Upper lobe of left lung (tissue), 6 donors: ENCODE measurements at regions not wholly inside any gene's neighbourhood (a gene's known extent, or its start where the extent isn't known, plus 50 kb on each side); places are given as distances from the start of the nearest gene placed in this dataset.

Experiments used
- ATAC-seq, 2 donors: fragments of 200-7000 bp; cut with Tn5 transposase; one replicate each; pipeline ENCODE4 v1.9.1; 2022; ENCODE audit warnings: mild to moderate bottlenecking in 2 of 2, moderate library complexity in 2 of 2; ENCODE audit not compliant: low FRiP score in 2 of 2
- DNase-seq, 2 donors: peaks; one replicate each; pipeline ENCODE4 v3.0.0-alpha.2; 2019 to 2020
- H3K27ac ChIP-seq, 4 donors: fragments of 200-600 bp; sonication (generic); one replicate each; pipeline ENCODE4 v1.5.1; 2016 to 2019
- H3K27me3 ChIP-seq, 4 donors: fragments of 200-600 bp; sonication (generic); one replicate each; pipeline ENCODE4 v1.5.1; 2017 to 2019
- H3K36me3 ChIP-seq, 4 donors: fragments of 200-600 bp; sonication (generic); one replicate each; pipeline ENCODE4 v1.5.1; 2016 to 2019
- H3K4me1 ChIP-seq, 4 donors: fragments of 200-600 bp; sonication (generic); one replicate each; pipeline ENCODE4 v1.5.1; 2018 to 2019
- H3K4me3 ChIP-seq, 4 donors: fragments of 200-600 bp; sonication (generic); one replicate each; pipeline ENCODE4 v1.5.1; 2017 to 2019; ENCODE audit warnings: mild to moderate bottlenecking in 2 of 4, moderate library complexity in 1 of 4
- H3K9me3 ChIP-seq, 4 donors: fragments of 200-600 bp; sonication (generic); one replicate each; pipeline ENCODE4 v1.5.1; 2018 to 2019
- EP300 ChIP-seq, 4 donors: sonication (generic); formaldehyde crosslinking; IDR thresholded peaks; one replicate each; pipeline ENCODE4 v1.5.1; 2017; ENCODE audit warnings: antibody characterized with exemption in 4 of 4, control low read depth in 2 of 4
- POLR2A ChIP-seq, 4 donors: fragments of 450-650 bp; IDR thresholded peaks; one replicate each; pipeline ENCODE4 v1.5.1; 2016 to 2017; ENCODE audit warnings: antibody characterized with exemption in 4 of 4, mild to moderate bottlenecking in 2 of 4
- POLR2AphosphoS5 ChIP-seq, 2 donors: sonication (generic); formaldehyde crosslinking; IDR thresholded peaks; one replicate each; pipeline ENCODE4 v1.5.1; 2017; ENCODE audit warnings: antibody characterized with exemption in 2 of 2
- WGBS, 2 donors: methylation state at CpG; one replicate each; pipeline ENCODE4 v1.1.5; 2017 to 2018; 5-methylcytosine and 5-hydroxymethylcytosine counted together
- TF ChIP-seq, protein P1 (sequence below), 6 experiments: fragments of 450-650 bp in 4 of 6; fragments of 200-600 bp in 2 of 6; sonication (generic) in 2 of 6; IDR thresholded peaks; one replicate each; pipeline ENCODE4 v1.5.1; 2016 to 2019; ENCODE audit warnings: antibody characterized with exemption in 6 of 6
- donor health status: DM: no; HTN: no; CAD: no; lungs with moderate emphysema.
- donor health status: DM: no; HTN: yes; CAD: no; lungs with severe emphysema.

- Histone ChIP-seq H3K27me3 (no peaks in the 10 kb centered on the region), H3K36me3 (no peaks in the 10 kb centered on the region), H3K4me1 (no peaks in the 10 kb centered on the region), H3K9me3 (no peaks in the 10 kb centered on the region), H3K4me3 (no peak overlapping the region), H3K27ac (no peak overlapping the region)
- no peak for ATAC-seq
- no peak for DNase-seq
- WGBS, 2 donors = 24 to 63% methylated on average over 2 to 3 of the region's 3 CpGs
- no peak for TF ChIP-seq EP300 (IDR thresholded peaks at IDR 0.05)
- TF ChIP-seq, protein P1, sequence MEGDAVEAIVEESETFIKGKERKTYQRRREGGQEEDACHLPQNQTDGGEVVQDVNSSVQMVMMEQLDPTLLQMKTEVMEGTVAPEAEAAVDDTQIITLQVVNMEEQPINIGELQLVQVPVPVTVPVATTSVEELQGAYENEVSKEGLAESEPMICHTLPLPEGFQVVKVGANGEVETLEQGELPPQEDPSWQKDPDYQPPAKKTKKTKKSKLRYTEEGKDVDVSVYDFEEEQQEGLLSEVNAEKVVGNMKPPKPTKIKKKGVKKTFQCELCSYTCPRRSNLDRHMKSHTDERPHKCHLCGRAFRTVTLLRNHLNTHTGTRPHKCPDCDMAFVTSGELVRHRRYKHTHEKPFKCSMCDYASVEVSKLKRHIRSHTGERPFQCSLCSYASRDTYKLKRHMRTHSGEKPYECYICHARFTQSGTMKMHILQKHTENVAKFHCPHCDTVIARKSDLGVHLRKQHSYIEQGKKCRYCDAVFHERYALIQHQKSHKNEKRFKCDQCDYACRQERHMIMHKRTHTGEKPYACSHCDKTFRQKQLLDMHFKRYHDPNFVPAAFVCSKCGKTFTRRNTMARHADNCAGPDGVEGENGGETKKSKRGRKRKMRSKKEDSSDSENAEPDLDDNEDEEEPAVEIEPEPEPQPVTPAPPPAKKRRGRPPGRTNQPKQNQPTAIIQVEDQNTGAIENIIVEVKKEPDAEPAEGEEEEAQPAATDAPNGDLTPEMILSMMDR (IDR thresholded peaks at IDR 0.05) = no peak
- TF ChIP-seq POLR2A (IDR thresholded peaks at IDR 0.05) = no peak
- no peak for TF ChIP-seq POLR2AphosphoS5 (IDR thresholded peaks at IDR 0.05)
Measured at GRCh38 chr10:25661632-25662031, 272.4 kb upstream of the MYO3A start.

DNA sequence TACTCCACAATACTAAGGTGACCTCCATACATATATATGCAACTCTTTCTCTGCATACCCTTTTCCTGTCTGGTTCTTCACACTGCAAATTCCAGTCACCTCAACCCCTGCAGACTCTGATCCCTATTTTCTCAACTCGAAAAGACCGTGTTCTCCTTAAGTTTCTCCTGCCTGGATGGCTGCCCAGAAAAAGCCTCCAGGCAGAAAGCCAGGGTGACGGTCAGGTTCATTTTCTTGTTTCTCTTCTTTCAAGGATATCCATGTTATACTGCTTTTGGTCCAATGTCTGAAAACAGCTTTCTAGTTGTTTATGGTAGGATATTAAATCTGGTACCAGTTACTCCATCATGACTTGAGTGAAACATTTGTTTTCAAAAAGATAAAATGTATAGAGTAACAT, 267.8 kb upstream of the MYO3A start:
- WGBS, 2 donors = 47 to 54% methylated on average over 3 of the region's 3 CpGs
- ATAC-seq = no peak
- no peak overlapping the region for H3K27ac ChIP-seq

DNA sequence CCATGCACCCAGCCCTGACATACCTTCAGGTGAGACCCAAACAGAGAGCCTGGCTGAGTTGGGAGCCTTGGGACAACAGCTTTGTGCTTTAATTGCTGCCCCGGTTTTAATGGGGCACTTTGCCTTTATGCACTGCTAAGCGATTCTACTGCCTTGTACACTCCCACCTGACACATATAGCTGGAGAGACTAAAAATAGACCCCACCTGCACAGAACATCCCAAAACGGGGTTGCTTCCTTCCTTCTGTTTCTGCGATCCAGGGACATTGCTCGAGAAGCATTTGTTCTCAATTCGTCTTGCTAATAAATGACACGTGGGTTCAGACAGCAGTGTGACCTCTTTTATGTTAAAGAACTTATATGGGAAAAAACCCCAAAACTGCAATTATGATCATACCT, 258.8 kb upstream of the MYO3A start:
- no peak for ATAC-seq
- WGBS, 2 donors = 66 to 83% methylated on average over 7 of the region's 7 CpGs

More for the DNA sequence above, 267.8 kb upstream of the MYO3A start:
- Histone ChIP-seq H3K4me1 (no peaks in the 10 kb centered on the region), H3K36me3 (no peaks in the 10 kb centered on the region), H3K4me3 (no peak overlapping the region), H3K9me3 (no peaks in the 10 kb centered on the region), H3K27me3 (no peaks in the 10 kb centered on the region)
- no peak for TF ChIP-seq POLR2A (IDR thresholded peaks at IDR 0.05)
- no peak for DNase-seq

GRCh38 chr10:25675615-25676014, 258.4 kb upstream of the MYO3A start:
- Histone ChIP-seq H3K27ac (no peak overlapping the region), H3K9me3 (no peaks in the 10 kb centered on the region), H3K4me3 (no peak overlapping the region), H3K27me3 (no peaks in the 10 kb centered on the region), H3K4me1 (no peaks in the 10 kb centered on the region), H3K36me3 (no peaks in the 10 kb centered on the region)
- no peak for TF ChIP-seq EP300 (IDR thresholded peaks at IDR 0.05)
- TF ChIP-seq POLR2A (IDR thresholded peaks at IDR 0.05) = no peak
- no peak for TF ChIP-seq POLR2AphosphoS5 (IDR thresholded peaks at IDR 0.05)
- TF ChIP-seq, protein P1 (IDR thresholded peaks at IDR 0.05) = no peak
- no peak for DNase-seq
- no peak for ATAC-seq
- 68 to 76% methylated on average over 1 of the region's 1 CpG for WGBS, 2 donors

More for the DNA sequence above, 258.8 kb upstream of the MYO3A start:
- Histone ChIP-seq H3K27ac (no peak overlapping the region), H3K4me1 (no peaks in the 10 kb centered on the region), H3K9me3 (no peaks in the 10 kb centered on the region), H3K27me3 (no peaks in the 10 kb centered on the region), H3K36me3 (no peaks in the 10 kb centered on the region), H3K4me3 (no peak overlapping the region)
- no peak for DNase-seq
- TF ChIP-seq EP300 (IDR thresholded peaks at IDR 0.05) (no peak), POLR2AphosphoS5 (IDR thresholded peaks at IDR 0.05) (no peak), POLR2A (IDR thresholded peaks at IDR 0.05) (no peak)
- TF ChIP-seq, protein P1 (IDR thresholded peaks at IDR 0.05) = no peak

GRCh38 chr10:25678220-25678619, 255.8 kb upstream of the MYO3A start:
- no peaks in the 10 kb centered on the region for H3K27me3 ChIP-seq
- no peak overlapping the region for H3K4me3 ChIP-seq
- no peaks in the 10 kb centered on the region for H3K4me1 ChIP-seq
- no peak overlapping the region for H3K27ac ChIP-seq
- no peak for DNase-seq
- no peak for TF ChIP-seq POLR2AphosphoS5 (IDR thresholded peaks at IDR 0.05)
- TF ChIP-seq, protein P1 (IDR thresholded peaks at IDR 0.05) = no peak
- TF ChIP-seq POLR2A (IDR thresholded peaks at IDR 0.05) = no peak
- TF ChIP-seq EP300 (IDR thresholded peaks at IDR 0.05) = no peak
- H3K36me3 ChIP-seq = no peaks in the 10 kb centered on the region
- no peak for ATAC-seq
- no peaks in the 10 kb centered on the region for H3K9me3 ChIP-seq
